GM21423 (cell line): ENCODE measurements at regions not wholly inside any gene's neighbourhood (a gene's known extent, or its start where the extent isn't known, plus 50 kb on each side); places are given as distances from the start of the nearest gene placed in this dataset.
"Not testable (repeated sequence)": the region's sequence is repeated elsewhere in the genome, so short reads cannot be mapped to it uniquely, and the experiment has no call there.

Experiments
- ATAC-seq: cut with Tn5 transposase; IDR thresholded peaks from one replicate; pipeline ENCODE4 v1.9.1; 2021; ENCODE audit warnings: mild to moderate bottlenecking, moderate library complexity; ENCODE audit not compliant: unreplicated experiment

- no peak for ATAC-seq
These were observed 729.0 kb upstream of the ANO3 start for GRCh38 chr11:25602959-25603358.

GRCh38 chr11:25612806-25613205, 719.1 kb upstream of the ANO3 start:
- ATAC-seq, result no peak

DNA sequence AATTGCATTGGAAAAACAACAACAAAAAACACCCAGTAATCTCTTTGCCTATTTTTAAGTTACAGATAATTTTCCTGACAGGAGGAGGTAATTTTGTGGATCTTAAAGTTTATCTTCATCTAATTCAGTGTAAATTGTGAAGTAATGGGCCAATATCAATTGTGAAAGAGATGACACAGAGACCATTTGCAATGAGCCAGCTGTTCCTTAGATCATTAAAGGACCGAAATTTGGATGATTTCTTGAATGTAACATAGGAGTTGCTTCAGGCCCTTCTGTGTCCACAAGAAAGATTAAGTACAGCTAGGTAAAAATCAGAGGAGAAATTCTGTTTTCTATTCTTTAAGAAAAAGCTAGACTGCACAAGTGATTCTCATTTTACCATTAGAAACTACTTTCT, 718.5 kb upstream of the ANO3 start:
- no peak for ATAC-seq

DNA sequence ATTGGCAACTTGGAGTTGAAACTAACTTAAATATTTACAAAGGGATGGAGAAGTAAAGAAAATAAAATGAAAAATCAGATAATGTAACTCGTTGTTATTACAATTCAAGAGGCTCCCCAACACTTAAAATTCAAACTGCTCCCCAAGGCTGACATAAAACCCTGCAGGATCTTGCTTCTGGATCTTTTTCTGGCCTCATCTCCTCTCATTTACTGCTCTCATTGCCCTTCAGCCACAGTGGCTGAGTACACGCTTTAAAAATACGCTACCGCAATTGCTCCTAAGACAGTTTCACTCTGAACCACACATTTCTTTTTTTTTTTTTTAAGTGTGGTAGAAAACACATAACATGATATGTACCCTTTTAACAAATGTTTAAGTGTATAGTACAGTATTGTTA, 718.1 kb upstream of the ANO3 start:
- ATAC-seq, result no peak

GRCh38 chr11:25615069-25615468, 716.9 kb upstream of the ANO3 start:
- ATAC-seq, result no peak

- ATAC-seq, result no peak
These were observed 716.1 kb upstream of the ANO3 start for GRCh38 chr11:25615841-25616240.

DNA sequence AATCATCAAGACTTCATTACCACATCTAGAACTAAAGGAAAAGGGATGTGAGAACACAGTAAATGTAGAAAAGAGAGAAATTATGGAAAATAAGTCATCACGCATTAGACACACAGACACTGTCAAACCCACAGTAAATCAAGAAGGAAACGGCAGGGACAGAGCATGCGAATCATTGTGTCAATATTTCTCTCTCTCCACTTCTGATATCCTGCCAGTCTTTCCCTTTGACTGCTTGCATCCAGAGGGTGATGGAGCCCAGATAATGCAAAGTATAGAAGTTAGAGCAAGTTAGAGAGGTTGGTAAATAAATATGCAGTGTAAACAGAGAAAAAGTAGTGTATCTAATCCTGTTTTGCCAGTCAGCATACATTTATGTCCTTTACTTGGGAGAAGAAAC, 706.8 kb upstream of the ANO3 start:
- ATAC-seq, result no peak

DNA sequence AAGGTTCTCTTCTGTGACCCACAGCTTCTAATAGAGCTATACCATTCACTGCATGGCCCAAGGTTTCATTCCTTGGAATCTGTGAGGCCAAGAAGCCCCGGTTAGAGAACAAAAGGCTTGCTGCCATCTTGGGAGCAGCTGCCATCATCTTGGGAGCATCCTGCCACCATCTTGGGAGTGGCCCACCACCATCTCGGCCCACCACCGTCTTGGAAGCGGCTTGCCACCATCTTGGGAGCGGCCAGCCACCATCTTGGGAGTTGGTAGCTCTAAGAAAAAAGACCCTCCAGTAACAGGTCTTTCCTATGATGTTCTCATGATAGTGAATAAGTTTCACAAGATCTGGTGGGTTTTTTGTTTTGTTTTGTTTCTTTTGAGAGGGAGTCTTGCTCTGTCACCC, 703.9 kb upstream of the ANO3 start:
- no peak for ATAC-seq

DNA sequence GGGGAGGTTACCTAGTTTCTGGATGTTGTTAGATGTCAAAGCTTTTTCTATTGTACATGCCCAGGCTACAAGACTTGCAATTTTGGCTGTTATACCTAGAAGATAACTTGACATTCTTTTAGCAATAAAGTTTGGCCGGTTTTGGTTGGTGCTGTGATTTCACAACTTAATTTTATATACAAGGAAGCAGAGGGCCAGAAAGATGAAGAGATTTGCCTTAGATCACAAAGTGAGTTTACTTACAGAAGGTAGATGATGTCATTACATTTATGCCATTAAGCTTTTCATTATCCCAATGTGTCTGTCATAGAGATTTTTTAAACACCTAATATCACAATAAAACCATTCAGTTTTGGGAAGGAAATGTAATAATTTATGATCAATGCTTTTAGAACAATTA, 698.7 kb upstream of the ANO3 start:
- ATAC-seq, result no peak

DNA sequence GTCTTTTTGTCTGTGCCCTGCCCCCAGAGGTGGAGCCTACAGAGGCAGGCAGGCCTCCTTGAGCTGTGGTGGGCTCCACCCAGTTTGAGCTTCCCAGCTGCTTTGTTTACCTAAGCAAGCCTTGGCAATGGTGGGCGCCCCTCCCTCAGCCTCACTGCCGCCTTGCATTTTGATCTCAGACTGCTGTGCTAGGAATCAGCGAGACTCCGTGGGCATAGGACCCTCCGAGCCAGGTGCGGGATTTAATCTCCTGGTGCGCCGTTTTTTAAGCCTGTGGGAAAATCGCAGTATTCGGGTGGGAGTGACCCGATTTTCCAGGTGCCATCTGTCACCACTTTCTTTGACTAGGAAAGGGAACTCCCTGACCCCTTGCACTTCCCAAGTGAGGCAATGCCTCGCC, 682.7 kb upstream of the ANO3 start:
- ATAC-seq, result not testable (repeated sequence)

DNA sequence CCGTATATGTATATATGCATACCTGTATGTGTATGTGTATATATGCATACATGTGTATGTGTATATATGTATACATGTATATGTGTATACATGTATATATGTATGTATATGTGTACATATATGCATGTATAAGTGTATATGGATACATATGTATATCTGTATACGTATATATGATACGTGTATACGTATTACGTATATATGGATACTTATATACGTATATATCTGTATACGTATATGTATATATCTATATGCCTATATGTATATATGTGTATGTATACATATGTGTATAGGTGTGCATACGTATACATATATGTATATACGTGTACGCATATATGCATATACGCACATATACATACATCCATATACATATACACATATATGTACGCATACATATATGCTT, 681.6 kb upstream of the ANO3 start:
- no peak for ATAC-seq

GRCh38 chr11:25655636-25656035, 676.3 kb upstream of the ANO3 start:
- ATAC-seq, result no peak

DNA sequence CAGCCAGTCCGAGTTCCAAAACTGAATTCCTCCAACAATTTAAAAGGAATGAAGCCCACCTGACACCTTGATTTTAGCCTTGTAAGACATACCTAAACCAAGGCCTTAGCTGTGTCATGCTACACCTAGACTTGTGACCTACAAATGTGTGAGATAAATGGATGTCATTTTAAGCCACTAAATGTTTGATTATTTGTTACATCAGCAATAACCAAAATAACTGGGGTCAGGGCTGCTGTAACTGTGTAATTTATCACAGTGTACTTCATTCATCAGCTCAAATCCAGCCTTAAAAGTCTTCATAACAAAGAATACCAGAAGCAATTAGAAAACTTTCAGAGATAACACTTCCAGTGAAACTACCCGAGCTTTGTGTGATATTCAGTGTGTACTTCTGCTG, 673.0 kb upstream of the ANO3 start:
- ATAC-seq, result no peak

- ATAC-seq, result no peak
These were observed 672.2 kb upstream of the ANO3 start for GRCh38 chr11:25659706-25660105.

DNA sequence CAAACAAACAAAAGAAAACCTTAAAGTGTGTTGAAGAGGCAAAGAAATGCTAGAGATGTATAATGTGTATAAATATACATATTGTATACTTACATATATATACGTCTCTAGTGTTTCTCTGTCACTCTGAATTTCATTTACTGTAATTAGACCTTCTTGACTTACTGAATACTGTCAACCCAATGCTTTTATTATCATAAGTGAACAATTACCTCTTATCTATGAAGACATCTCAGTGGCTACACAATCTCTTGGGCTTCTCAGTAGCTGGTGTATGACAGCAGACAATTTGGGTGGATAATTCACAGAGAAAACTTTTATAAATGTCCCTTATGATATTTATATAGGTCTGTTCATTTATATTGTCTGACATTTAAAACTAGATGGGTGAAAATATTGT, 664.1 kb upstream of the ANO3 start:
- no peak for ATAC-seq

DNA sequence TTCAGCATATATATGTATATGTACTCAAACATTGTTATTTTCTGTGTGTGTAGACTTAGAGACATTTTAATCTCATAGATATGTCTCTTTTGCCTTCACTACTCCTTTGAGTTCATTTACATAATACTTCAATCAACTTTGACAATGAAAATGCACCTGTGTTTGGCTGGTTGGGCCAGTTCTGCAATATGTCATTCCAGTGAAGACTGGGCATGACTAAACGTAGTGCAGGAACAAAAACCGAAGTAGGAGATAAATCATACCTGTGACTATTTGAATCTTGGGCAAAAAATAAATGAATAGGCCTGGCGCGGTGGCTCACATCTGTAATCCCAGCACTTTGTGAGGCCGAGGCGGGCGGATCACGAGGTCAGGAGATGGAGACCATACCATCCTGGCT, 640.0 kb upstream of the ANO3 start:
- ATAC-seq, result no peak

- no peak for ATAC-seq
These were observed 629.5 kb upstream of the ANO3 start for GRCh38 chr11:25702417-25702816.

GRCh38 chr11:25710975-25711374, 621.0 kb upstream of the ANO3 start:
- no peak for ATAC-seq

DNA sequence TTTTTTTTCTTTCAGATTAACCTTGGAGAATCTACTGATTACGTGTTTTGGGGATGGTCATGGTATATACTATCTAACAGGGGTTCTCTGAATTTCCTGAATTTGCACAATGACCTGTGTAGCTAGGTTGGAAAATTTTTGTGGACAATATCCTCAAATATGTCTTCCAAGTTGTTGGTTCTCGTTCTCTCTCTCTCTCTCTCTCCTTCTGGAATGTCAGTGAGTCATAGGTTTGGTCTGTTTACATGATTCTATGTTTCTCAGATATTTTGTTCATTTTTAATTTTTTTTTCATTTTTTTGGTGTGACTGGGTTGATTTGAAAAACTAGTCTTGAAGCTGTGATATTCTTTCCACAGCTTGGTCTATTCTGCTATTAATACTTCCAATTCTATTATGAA, 604.0 kb upstream of the ANO3 start:
- no peak for ATAC-seq

DNA sequence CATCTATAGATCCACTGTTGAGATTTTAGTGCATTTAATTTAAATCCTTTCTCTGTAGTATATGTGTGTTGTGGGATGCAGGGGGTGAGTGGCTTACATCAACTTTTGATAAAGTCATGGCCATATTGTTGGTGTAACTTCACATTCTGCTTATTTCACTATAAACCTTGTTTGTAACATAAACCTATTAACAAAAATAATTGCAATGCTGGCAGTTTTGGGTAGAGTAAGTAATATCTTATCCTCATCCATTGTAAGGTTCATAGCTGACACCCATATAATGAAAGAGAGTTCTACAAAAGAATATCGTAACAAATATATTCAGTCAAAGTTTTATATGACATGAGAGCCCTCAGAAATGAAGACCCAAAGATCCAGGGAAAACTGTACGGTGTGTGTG, 601.7 kb upstream of the ANO3 start:
- no peak for ATAC-seq

DNA sequence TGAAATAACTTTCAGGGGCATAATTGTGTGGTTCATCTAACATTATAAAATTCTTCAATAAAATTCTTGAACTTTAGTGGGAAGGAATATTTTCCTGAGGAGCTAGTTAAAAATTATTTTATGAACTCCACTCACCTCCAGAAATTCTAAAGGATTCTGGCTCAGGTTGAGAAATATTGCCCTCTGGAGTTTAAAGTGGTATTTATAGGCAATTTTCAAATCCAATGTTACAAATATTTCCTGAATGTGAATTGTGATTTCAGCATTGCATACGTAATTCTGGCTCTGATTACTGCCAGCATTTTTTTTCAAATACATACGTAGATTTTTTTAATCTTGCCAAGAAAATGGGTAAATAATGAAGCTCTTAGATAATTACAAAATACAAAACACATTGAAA, 598.2 kb upstream of the ANO3 start:
- no peak for ATAC-seq

GRCh38 chr11:25734591-25735211, 597.2 kb upstream of the ANO3 start:
- ATAC-seq, result no peak

- no peak for ATAC-seq
These were observed 594.8 kb upstream of the ANO3 start for GRCh38 chr11:25737071-25737675.
